Psoas muscle (tissue), 7 donors: ENCODE measurements at regions not wholly inside any gene's neighbourhood (a gene's known extent, or its start where the extent isn't known, plus 50 kb on each side); places are given as distances from the start of the nearest gene placed in this dataset.

Experiments
- ATAC-seq, 4 donors: fragments of 200-7000 bp; cut with Tn5 transposase; one replicate each; pipeline ENCODE4 v1.9.1; 2020; ENCODE audit warnings: moderate library complexity in 3 of 4, mild to moderate bottlenecking in 2 of 4
- DNase-seq, 2 donors: peaks; one replicate each; pipeline ENCODE4 v3.0.0-alpha.2; 2020
- H3K27ac ChIP-seq: fragments of 200-600 bp; one replicate; pipeline ENCODE4 v1.8.0; 2022
- H3K27me3 ChIP-seq, 3 donors: fragments of 200-600 bp in 1 of 3; one replicate each; pipeline versions ENCODE4 v1.6.1 to v1.8.0; 2013 to 2022; ENCODE audit warnings: low read length in 2 of 3, mild to moderate bottlenecking in 2 of 3, moderate library complexity in 1 of 3; ENCODE audit not compliant: insufficient read depth in 3 of 3
- H3K36me3 ChIP-seq, 2 donors: fragments of 200-600 bp in 1 of 2; one replicate each; pipeline versions ENCODE4 v1.6.1 to v1.8.0; 2013 to 2022; ENCODE audit warnings: low read depth in 1 of 2, mild to moderate bottlenecking in 1 of 2, moderate library complexity in 1 of 2; ENCODE audit not compliant: insufficient read depth in 1 of 2
- H3K4me1 ChIP-seq: fragments of 200-600 bp; one replicate; pipeline ENCODE4 v1.8.0; 2022
- H3K4me3 ChIP-seq: fragments of 200-600 bp; one replicate; pipeline ENCODE4 v1.8.0; 2022; ENCODE audit warnings: mild to moderate bottlenecking
- H3K9me3 ChIP-seq: fragments of 200-600 bp; one replicate; pipeline ENCODE4 v1.8.0; 2022
- WGBS, 3 donors: extraction: QIAGEN DNeasy Blood & Tissue Kit; methylation state at CpG; one replicate each; pipeline versions ENCODE4 v1.1.6 to v1.1.7; 2013; 5-methylcytosine and 5-hydroxymethylcytosine counted together
- intact Hi-C, 2 donors: fragments of 100-400 bp; cut with DNase I; formaldehyde crosslinking; loops; one replicate each; pipeline versions ENCODE4 v1.11.0 to v1.14.2; 2022
- TF ChIP-seq, protein P1 (sequence below): fragments of 200-600 bp; IDR thresholded peaks from one replicate; pipeline ENCODE4 v1.8.0; 2022; ENCODE audit warnings: antibody characterized with exemption
- donor health status: healthy with polysubstance abuse.
- donor health status: DM: no; HTN: no; CAD: no; lungs with moderate emphysema.
- donor health status: Bipolar disorder and iron deficiency.
- donor health status: healthy.
- donor health status: DM: yes; HTN: yes; CAD: no.
- donor health status: DM: no; HTN: no; CAD: no.
- donor health status: DM: yes; HTN: yes; CAD: no.

DNA sequence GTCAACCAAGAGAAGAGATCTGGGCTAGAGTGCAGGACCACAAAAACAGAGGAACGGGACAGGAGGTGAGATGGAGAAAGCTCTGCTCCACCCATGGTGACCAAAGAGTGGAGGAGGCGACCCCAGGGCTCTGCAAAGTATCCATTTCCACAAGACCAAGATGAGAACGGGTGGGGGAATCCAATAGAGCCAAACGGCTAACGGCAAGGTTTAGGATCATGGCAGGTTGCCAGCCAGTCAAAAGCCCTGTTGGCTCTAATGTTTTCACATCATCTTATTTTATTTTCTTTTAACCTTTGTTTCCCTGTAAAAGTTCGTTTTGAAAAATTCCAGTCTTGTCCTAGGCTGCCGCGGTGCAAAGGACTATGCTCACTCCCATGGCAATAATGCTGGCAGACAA, 52.1 kb upstream of the CHST1 start:
- no peak for ATAC-seq

DNA sequence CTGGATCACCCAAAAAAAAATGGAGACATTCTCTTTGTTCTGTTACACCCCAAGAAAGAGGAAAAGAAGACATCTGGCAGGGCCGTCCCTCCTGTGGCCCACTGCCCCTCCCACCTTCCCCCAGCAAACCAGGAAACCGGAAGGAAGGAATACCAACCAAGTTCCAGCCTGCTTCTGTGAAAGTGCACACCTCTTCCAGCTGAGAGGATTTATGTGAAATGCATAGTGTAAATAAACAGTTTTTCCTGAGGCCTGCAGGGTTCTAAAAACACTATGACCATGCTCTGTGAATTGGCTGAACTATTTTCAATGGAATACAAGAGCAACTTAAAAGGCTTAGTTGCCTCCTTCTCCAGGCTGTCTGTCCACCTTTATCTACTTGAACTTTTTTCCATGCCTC, 50.0 kb upstream of the CHST1 start:
- no peak overlapping the region for H3K4me3 ChIP-seq
- no peak for DNase-seq
- H3K36me3 ChIP-seq: no peaks in the 10 kb centered on the region
- H3K4me1 ChIP-seq: no peaks in the 10 kb centered on the region
- intact Hi-C loops: no loop called here
- H3K27me3 ChIP-seq: no peaks in the 10 kb centered on the region
- WGBS, 3 donors: 61 to 72% (median 65%) methylated on average over 2 of the region's 2 CpGs
- H3K27ac ChIP-seq: no peak overlapping the region
- no peaks in the 10 kb centered on the region for H3K9me3 ChIP-seq
- TF ChIP-seq, protein P1, sequence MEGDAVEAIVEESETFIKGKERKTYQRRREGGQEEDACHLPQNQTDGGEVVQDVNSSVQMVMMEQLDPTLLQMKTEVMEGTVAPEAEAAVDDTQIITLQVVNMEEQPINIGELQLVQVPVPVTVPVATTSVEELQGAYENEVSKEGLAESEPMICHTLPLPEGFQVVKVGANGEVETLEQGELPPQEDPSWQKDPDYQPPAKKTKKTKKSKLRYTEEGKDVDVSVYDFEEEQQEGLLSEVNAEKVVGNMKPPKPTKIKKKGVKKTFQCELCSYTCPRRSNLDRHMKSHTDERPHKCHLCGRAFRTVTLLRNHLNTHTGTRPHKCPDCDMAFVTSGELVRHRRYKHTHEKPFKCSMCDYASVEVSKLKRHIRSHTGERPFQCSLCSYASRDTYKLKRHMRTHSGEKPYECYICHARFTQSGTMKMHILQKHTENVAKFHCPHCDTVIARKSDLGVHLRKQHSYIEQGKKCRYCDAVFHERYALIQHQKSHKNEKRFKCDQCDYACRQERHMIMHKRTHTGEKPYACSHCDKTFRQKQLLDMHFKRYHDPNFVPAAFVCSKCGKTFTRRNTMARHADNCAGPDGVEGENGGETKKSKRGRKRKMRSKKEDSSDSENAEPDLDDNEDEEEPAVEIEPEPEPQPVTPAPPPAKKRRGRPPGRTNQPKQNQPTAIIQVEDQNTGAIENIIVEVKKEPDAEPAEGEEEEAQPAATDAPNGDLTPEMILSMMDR: no peak
- ATAC-seq: no peak

More for the DNA sequence above, 52.1 kb upstream of the CHST1 start:
- Histone ChIP-seq H3K36me3 (no peaks in the 10 kb centered on the region), H3K27me3 (no peaks in the 10 kb centered on the region), H3K27ac (no peak overlapping the region), H3K9me3 (no peaks in the 10 kb centered on the region), H3K4me1 (no peaks in the 10 kb centered on the region), H3K4me3 (no peak overlapping the region)
- DNase-seq: no peak
- TF ChIP-seq, protein P1: no peak
- intact Hi-C loops: no loop called here
- 67 to 77% (median 72%) methylated on average over 8 of the region's 8 CpGs for WGBS, 3 donors
